ENCODE measurements at regions not wholly inside any gene's neighbourhood (a gene's known extent, or its start where the extent isn't known, plus 50 kb on each side); places are given as distances from the start of the nearest gene placed in this dataset.

DNA sequence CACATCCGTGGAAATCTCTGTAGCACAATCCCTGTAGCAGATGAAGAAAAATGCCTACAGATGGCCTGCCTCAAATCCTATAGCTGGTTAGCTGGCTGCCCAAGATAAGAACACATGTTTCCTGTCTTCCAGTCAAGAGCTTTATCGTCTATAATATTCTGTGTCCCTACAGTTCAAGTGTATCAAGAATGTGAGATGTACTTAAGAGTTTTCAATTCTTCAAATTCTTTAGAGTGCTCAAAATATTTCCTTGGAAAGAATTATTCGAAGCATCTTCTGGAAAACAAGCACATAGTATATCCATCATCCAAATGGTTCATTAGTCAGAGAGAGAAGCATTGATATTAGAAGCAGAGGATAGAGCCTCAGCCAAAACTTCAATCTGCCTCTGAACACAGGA, 239.8 kb downstream of the COG6 start:
- no peak for TF ChIP-seq CTCF (conservative IDR thresholded peaks at IDR 0.05; ENCODE audit: low read length)
- no peak for TF ChIP-seq EZH2phosphoT487 (IDR thresholded peaks at IDR 0.05; ENCODE audit: borderline replicate concordance, low read depth, low read length)
